Fibroblast of peridontal ligament (primary cell): ENCODE measurements at regions not wholly inside any gene's neighbourhood (a gene's known extent, or its start where the extent isn't known, plus 50 kb on each side); places are given as distances from the start of the nearest gene placed in this dataset.

ENCODE experiments used
- DNase-seq: peaks from one replicate; pipeline ENCODE4 v3.0.0-alpha.2; 2010; ENCODE audit errors: extremely low read depth

DNA sequence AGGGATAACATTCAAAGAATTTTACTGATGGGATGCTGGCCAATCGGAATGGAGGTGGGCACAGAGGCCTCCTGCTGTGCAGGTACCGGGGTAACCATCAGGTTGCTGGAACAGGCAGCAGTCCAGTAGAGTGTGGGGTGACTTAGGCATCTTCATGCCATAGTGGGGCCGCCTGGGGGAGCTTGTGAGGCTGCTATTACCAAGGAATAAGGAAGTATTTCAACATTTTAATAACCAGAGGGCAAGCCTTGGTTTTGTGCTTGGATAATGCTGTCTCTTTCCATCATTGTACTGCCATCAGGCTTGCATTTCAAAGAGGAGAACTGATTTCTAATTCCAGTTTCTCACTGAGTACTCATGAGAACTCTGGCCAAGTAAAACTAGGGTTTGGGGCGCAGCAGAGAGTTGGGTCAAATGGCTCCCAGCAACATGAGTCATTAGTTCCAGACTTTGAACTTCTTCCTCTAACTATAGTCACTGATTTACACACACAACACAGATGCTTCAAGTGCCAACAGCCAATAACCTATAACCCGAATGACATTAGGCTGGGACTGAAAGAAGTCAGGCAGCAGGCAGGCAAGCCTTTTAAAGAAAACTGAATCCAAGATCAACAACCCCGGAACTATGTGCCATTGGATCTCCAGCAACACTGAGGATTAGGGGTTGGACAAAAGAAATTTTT is 56.1 kb upstream of the FHL2 start:
- peak; percentile 96 for DNase-seq

DNA sequence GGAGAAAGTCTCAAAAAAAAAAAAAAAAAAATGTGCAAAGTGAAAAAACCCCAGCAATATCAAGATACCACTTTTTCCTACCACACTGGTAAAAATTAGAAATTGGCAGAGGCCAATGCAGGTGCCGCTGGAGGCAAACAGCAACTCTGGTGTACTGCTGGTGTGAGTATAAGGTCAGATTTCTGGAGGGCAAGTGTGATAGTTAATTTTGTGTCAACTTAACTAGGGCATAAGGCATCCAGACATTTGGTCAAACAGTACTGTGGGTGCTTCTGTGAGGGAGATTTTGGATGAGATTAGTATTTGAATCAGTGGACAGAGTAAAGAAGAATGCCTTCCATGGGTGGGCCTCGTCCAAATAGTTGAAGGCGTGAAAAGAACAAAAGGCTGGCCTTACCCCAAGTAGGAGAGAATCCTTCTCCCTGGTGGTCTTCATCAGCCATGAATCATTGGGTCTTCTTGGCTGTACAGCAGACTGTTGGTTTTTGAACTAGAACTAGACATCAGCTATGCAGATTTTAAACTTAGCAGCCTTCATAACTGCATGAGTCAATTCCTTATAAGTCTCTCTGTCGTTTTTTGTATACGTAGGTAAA is 52.8 kb upstream of the FHL2 start:
- DNase-seq: no peak

DNA sequence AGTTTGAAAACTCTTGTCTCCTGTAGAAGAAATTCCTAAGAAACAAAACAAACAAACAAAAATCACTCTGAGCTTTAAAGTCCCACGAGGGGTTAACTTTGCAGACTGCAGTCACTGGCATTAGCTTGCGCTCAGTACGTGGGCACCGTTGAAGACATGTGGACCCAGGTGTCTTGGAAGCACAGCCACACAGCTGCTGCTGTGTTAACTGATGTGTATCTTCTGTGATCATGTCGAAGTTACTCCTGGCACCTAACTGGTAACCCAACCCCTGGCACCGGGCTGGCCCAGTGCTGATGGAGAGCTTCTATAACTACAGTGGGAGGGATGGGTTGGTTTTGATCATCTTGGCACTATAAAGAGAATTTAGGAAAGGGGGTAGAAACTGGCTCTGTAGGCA is 51.6 kb upstream of the FHL2 start:
- no peak for DNase-seq

DNA sequence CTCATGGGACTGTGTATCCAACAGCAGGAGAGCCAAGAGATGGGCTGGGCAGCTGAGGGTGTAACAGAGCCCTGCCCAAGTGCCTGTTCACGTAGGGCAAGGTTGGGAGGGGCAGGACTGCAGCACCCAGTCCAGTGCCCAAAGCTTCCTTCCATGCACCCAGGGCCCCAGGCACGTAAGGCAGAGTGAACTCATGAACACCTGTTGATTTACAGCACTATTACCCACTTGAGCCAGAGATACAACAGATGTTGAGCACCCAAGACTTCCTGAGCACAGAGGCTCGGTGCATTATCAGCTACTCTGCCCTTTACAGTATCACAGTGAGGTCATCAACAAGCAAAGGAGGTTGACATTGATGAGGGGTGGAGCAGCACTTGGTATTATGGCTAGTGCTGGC is 50.2 kb upstream of the FHL2 start:
- no peak for DNase-seq
